CD14-positive monocyte (primary cell): ENCODE measurements at regions not wholly inside any gene's neighbourhood (a gene's known extent, or its start where the extent isn't known, plus 50 kb on each side); places are given as distances from the start of the nearest gene placed in this dataset.
"Not testable (repeated sequence)": the region's sequence is repeated elsewhere in the genome, so short reads cannot be mapped to it uniquely, and the experiment has no call there.

ENCODE experiments used
- DNase-seq, 3 donors: peaks; one replicate each; pipeline ENCODE4 v3.0.0-alpha.2; 2011 to 2022
- H2AFZ ChIP-seq: 2 replicates; pipeline ENCODE4 v1.6.0; 2012; ENCODE audit warnings: mild to moderate bottlenecking, low read depth, low read length, inconsistent platforms; ENCODE audit not compliant: insufficient read depth, poor library complexity, severe bottlenecking
- H3K27ac ChIP-seq, 2 donors: 1 replicate in 1 of 2; 2 replicates in 1 of 2; pipeline ENCODE4 v1.5.1; 2012 to 2013; ENCODE audit warnings: low read length in 2 of 2, control low read depth in 1 of 2, inconsistent platforms in 1 of 2, low read depth in 1 of 2, mild to moderate bottlenecking in 1 of 2
- H3K27me3 ChIP-seq, 2 donors: one replicate each; pipeline versions ENCODE4 v1.6.0 to v1.6.1; 2011 to 2013; ENCODE audit warnings: low read length in 2 of 2; ENCODE audit not compliant: control insufficient read depth in 2 of 2, insufficient read depth in 2 of 2
- H3K36me3 ChIP-seq, 2 donors: replicated peaks in 1 of 2; 1 replicate in 1 of 2; 2 replicates in 1 of 2; pipeline versions ENCODE4 v1.5.1 to v1.6.1; 2012 to 2013; ENCODE audit warnings: low read length in 2 of 2, control low read depth in 1 of 2, inconsistent platforms in 1 of 2, mild to moderate bottlenecking in 1 of 2; ENCODE audit not compliant: insufficient read depth in 2 of 2, control insufficient read depth in 1 of 2
- H3K4me1 ChIP-seq, 2 donors: 1 replicate in 1 of 2; 2 replicates in 1 of 2; pipeline versions ENCODE4 v1.5.1 to v1.6.1; 2012 to 2013; ENCODE audit warnings: low read length in 2 of 2, control low read depth in 1 of 2, inconsistent platforms in 1 of 2, mild to moderate bottlenecking in 1 of 2, moderate library complexity in 1 of 2; ENCODE audit not compliant: insufficient read depth in 2 of 2, control insufficient read depth in 1 of 2
- H3K4me2 ChIP-seq: replicated peaks from 2 replicates; pipeline ENCODE3; 2012; ENCODE audit warnings: low read length, moderate library complexity, mild to moderate bottlenecking; ENCODE audit not compliant: poor library complexity, severe bottlenecking; ENCODE audit errors: extremely low read depth
- H3K4me3 ChIP-seq, 3 experiments: fragments of 200-600 bp in 1 of 3; sonication (generic) in 1 of 3; replicated peaks in 1 of 3; 1 replicate in 2 of 3; 2 replicates in 1 of 3; pipeline ENCODE4 v1.5.1; 2011 to 2013; ENCODE audit warnings: low read length in 3 of 3, mild to moderate bottlenecking in 3 of 3, control low read depth in 2 of 3, low read depth in 2 of 3, inconsistent platforms in 1 of 3, moderate library complexity in 1 of 3
- H3K79me2 ChIP-seq: 2 replicates; pipeline ENCODE4 v1.6.0; 2012; ENCODE audit warnings: mild to moderate bottlenecking, control low read depth, inconsistent platforms, low read length, moderate library complexity; ENCODE audit not compliant: insufficient read depth
- H3K9ac ChIP-seq: 2 replicates; pipeline ENCODE4 v1.6.0; 2017; ENCODE audit warnings: low read length, mild to moderate bottlenecking; ENCODE audit not compliant: insufficient read depth, poor library complexity, severe bottlenecking
- H3K9me3 ChIP-seq, 2 donors: replicated peaks in 1 of 2; 1 replicate in 1 of 2; 2 replicates in 1 of 2; pipeline versions ENCODE4 v1.5.1 to v1.6.1; 2012 to 2013; ENCODE audit warnings: low read length in 2 of 2, control low read depth in 1 of 2; ENCODE audit not compliant: control insufficient read depth in 1 of 2, insufficient read depth in 1 of 2
- H4K20me1 ChIP-seq: 2 replicates; pipeline ENCODE4 v1.6.0; 2012; ENCODE audit warnings: mild to moderate bottlenecking, low read length, control low read depth, moderate library complexity; ENCODE audit not compliant: insufficient read depth
- H3K27ac Mint-ChIP-seq, 7 donors: one replicate each; pipeline ENCODE4 v1.8.0; 2020; ENCODE audit warnings: mild to moderate bottlenecking in 7 of 7, mixed read lengths in 7 of 7, moderate library complexity in 6 of 7, inconsistent platforms in 2 of 7
- H3K27me3 Mint-ChIP-seq, 3 donors: one replicate each; pipeline ENCODE4 v1.8.0; 2021 to 2022; ENCODE audit warnings: low read depth in 3 of 3, mild to moderate bottlenecking in 3 of 3, mixed read lengths in 3 of 3, moderate library complexity in 3 of 3, inconsistent platforms in 1 of 3
- H3K36me3 Mint-ChIP-seq, 2 donors: one replicate each; pipeline ENCODE4 v1.8.0; 2020; ENCODE audit warnings: mixed read lengths in 2 of 2, inconsistent platforms in 1 of 2, mild to moderate bottlenecking in 1 of 2
- H3K4me1 Mint-ChIP-seq: one replicate; pipeline ENCODE4 v1.8.0; 2020; ENCODE audit warnings: mild to moderate bottlenecking, mixed read lengths
- H3K4me3 Mint-ChIP-seq, 2 donors: one replicate each; pipeline ENCODE4 v1.8.0; 2020; ENCODE audit warnings: mild to moderate bottlenecking in 2 of 2, mixed read lengths in 2 of 2, moderate library complexity in 1 of 2
- H3K9me3 Mint-ChIP-seq, 7 donors: one replicate each; pipeline ENCODE4 v1.8.0; 2020 to 2022; ENCODE audit warnings: mixed read lengths in 7 of 7, mild to moderate bottlenecking in 6 of 7, moderate library complexity in 6 of 7, inconsistent platforms in 2 of 7
- WGBS: methylation state at CpG from one replicate; pipeline ENCODE4 v1.1.5; 2013; ENCODE audit warnings: missing lambda C conversion rate; ENCODE audit not compliant: insufficient coverage; 5-methylcytosine and 5-hydroxymethylcytosine counted together
- intact Hi-C, 2 donors: fragments of 100-400 bp; cut with micrococcal nuclease; formaldehyde crosslinking; loops; one replicate each; pipeline versions ENCODE4 v1.15.0 to v1.15.1; 2023

- H3K4me2 ChIP-seq, H3K4me3 Mint-ChIP-seq, H4K20me1 ChIP-seq, intact Hi-C loops, H3K9ac ChIP-seq, DNase-seq, H3K4me1 Mint-ChIP-seq, H2AFZ ChIP-seq, H3K27me3 ChIP-seq, H3K27me3 Mint-ChIP-seq, H3K36me3 ChIP-seq, H3K36me3 Mint-ChIP-seq, H3K27ac ChIP-seq, H3K27ac Mint-ChIP-seq, H3K79me2 ChIP-seq, H3K4me1 ChIP-seq, H3K4me3 ChIP-seq: not testable (repeated sequence)
- no CpG with 5 or more reads among the region's 5 CpGs for WGBS
- H3K9me3 ChIP-seq: peaks cover 19 to 32% of the 10 kb centered on the region in 2 donors
- H3K9me3 Mint-ChIP-seq: peaks cover 5 to 34% (median 18%) of the 10 kb centered on the region in 7 donors
These were observed 1755.2 kb upstream of the TPTE start for GRCh38 chr21:8766142-8766541.

- H3K27ac Mint-ChIP-seq, intact Hi-C loops: not testable (repeated sequence)
- H3K9me3 Mint-ChIP-seq: peaks cover 2 to 31% (median 23%) of the 10 kb centered on the region in 7 donors
These were observed 1748.4 kb upstream of the TPTE start for GRCh38 chr21:8772910-8773514.

GRCh38 chr21:8775591-8776215 lies 1745.7 kb upstream of the TPTE start:
- H3K4me1 Mint-ChIP-seq, H3K9ac ChIP-seq, H4K20me1 ChIP-seq, H3K4me1 ChIP-seq, H3K4me3 ChIP-seq, H3K27ac ChIP-seq, H3K36me3 ChIP-seq, H2AFZ ChIP-seq, H3K27me3 ChIP-seq, intact Hi-C loops, H3K27me3 Mint-ChIP-seq, H3K36me3 Mint-ChIP-seq, H3K27ac Mint-ChIP-seq, H3K4me3 Mint-ChIP-seq, DNase-seq, H3K79me2 ChIP-seq, H3K4me2 ChIP-seq: not testable (repeated sequence)
- peaks cover 3 to 40% (median 33%) of the 10 kb centered on the region in 7 donors for H3K9me3 Mint-ChIP-seq
- H3K9me3 ChIP-seq: peaks cover 9 to 52% of the 10 kb centered on the region in 2 donors
- 59% methylated on average over 6 of the region's 15 CpGs for WGBS

More at GRCh38 chr21:8772910-8773514, 1748.4 kb upstream of the TPTE start:
- H3K36me3 ChIP-seq, H3K27me3 ChIP-seq, DNase-seq, H3K27ac ChIP-seq, H3K9ac ChIP-seq, H3K27me3 Mint-ChIP-seq, H3K4me3 Mint-ChIP-seq, H3K4me2 ChIP-seq, H3K4me3 ChIP-seq, H3K4me1 ChIP-seq, H4K20me1 ChIP-seq, H3K4me1 Mint-ChIP-seq, H3K79me2 ChIP-seq, H2AFZ ChIP-seq, H3K36me3 Mint-ChIP-seq: not testable (repeated sequence)
- H3K9me3 ChIP-seq: peaks cover 0 to 38% of the 10 kb centered on the region in 2 donors
- 91% methylated on average over 9 of the region's 13 CpGs for WGBS

- peaks cover 9 to 52% of the 10 kb centered on the region in 2 donors for H3K9me3 ChIP-seq
These were observed 1744.1 kb upstream of the TPTE start for GRCh38 chr21:8777260-8777659.

More at GRCh38 chr21:8777260-8777659, 1744.1 kb upstream of the TPTE start:
- H3K4me1 Mint-ChIP-seq, H3K79me2 ChIP-seq, H3K27me3 Mint-ChIP-seq, H3K4me1 ChIP-seq, H3K36me3 ChIP-seq, H4K20me1 ChIP-seq, DNase-seq, H3K4me3 ChIP-seq, H3K36me3 Mint-ChIP-seq, intact Hi-C loops, H3K27me3 ChIP-seq, H3K4me3 Mint-ChIP-seq, H3K27ac ChIP-seq, H3K4me2 ChIP-seq, H3K9ac ChIP-seq, H2AFZ ChIP-seq, H3K27ac Mint-ChIP-seq: not testable (repeated sequence)
- WGBS: 42% methylated on average over 3 of the region's 8 CpGs
- H3K9me3 Mint-ChIP-seq: peaks cover 3 to 33% (median 26%) of the 10 kb centered on the region in 7 donors
